ENCODE measurements at regions not wholly inside any gene's neighbourhood (a gene's known extent, or its start where the extent isn't known, plus 50 kb on each side); places are given as distances from the start of the nearest gene placed in this dataset.

DNA sequence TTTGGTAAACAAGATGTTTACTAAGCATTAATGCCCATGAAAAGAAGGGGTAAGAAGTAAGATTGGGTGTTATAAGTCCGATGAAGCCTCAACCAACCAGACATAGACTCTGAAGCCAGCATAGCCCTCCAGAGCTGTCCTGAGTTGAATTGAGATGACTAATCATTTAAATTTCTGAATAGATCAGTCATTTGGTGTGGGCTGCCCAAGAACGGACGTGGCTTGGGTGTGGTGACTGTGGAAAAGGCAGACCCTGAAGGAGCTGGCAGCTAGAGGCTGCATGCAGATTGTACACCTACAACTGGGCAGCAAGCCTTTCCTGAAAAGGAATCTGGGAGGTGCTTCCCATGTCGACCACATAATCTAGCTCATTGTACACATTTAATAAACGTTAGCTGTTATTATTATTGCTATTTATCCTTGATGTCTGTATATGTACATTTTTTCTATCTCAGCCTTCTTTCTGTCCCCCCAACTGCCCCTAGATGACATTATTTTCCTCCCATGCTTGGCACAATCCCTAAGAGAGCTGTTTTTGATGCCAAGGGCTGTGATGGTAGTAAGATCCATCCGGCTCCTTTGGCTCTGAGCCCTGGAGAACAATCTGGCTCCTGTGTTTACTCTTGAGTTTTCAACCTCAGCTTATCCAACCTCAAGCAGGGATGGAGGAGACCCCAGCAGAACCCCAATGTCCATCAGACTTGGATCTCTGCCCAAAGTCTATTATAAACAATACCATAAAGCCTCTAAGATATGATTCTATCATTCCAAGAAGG, 57.6 kb upstream of the JAG1 start:
- DNase-seq (peak in 1 of 5 donors; percentile 27), ATAC-seq (peak in 2 of 4 donors; percentile 42 to 63)
- no peaks in the 10 kb centered on the region for H3K36me3 ChIP-seq
- TF ChIP-seq POLR2A (IDR thresholded peaks at IDR 0.05) = no peak
- TF ChIP-seq, protein P1, sequence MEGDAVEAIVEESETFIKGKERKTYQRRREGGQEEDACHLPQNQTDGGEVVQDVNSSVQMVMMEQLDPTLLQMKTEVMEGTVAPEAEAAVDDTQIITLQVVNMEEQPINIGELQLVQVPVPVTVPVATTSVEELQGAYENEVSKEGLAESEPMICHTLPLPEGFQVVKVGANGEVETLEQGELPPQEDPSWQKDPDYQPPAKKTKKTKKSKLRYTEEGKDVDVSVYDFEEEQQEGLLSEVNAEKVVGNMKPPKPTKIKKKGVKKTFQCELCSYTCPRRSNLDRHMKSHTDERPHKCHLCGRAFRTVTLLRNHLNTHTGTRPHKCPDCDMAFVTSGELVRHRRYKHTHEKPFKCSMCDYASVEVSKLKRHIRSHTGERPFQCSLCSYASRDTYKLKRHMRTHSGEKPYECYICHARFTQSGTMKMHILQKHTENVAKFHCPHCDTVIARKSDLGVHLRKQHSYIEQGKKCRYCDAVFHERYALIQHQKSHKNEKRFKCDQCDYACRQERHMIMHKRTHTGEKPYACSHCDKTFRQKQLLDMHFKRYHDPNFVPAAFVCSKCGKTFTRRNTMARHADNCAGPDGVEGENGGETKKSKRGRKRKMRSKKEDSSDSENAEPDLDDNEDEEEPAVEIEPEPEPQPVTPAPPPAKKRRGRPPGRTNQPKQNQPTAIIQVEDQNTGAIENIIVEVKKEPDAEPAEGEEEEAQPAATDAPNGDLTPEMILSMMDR (IDR thresholded peaks at IDR 0.05) = no peak
- H3K9me3 ChIP-seq = peaks cover 0 to 5% (median 0%) of the 10 kb centered on the region in 12 donors
- H3K27me3 ChIP-seq = no peaks in the 10 kb centered on the region
- WGBS, 4 donors = 56 to 65% (median 62%) methylated on average over 5 to 6 of the region's 6 CpGs
- H3K4me3 ChIP-seq = no peak overlapping the region
- peaks cover 0 to 22% (median 0%) of the 10 kb centered on the region in 12 donors for H3K4me1 ChIP-seq
- intact Hi-C loops (cut with DNase I) = no loop called here
- no peak overlapping the region for H3K27ac ChIP-seq

GRCh38 chr20:10733122-10733521, 59.3 kb upstream of the JAG1 start:
- DNase-seq (no peak), ATAC-seq (no peak)
- intact Hi-C loops (cut with DNase I) = no loop called here
- Histone ChIP-seq H3K27ac (no peak overlapping the region), H3K9me3 (peaks cover 0 to 5% (median 0%) of the 10 kb centered on the region in 12 donors), H3K36me3 (no peaks in the 10 kb centered on the region), H3K27me3 (no peaks in the 10 kb centered on the region), H3K4me1 (peaks cover 0 to 22% (median 0%) of the 10 kb centered on the region in 12 donors), H3K4me3 (no peak overlapping the region)
- WGBS, 4 donors = 91 to 100% (median 98%) methylated on average over 1 of the region's 1 CpG
- TF ChIP-seq, protein P1 (IDR thresholded peaks at IDR 0.05) = no peak
- no peak for TF ChIP-seq POLR2A (IDR thresholded peaks at IDR 0.05)

DNA sequence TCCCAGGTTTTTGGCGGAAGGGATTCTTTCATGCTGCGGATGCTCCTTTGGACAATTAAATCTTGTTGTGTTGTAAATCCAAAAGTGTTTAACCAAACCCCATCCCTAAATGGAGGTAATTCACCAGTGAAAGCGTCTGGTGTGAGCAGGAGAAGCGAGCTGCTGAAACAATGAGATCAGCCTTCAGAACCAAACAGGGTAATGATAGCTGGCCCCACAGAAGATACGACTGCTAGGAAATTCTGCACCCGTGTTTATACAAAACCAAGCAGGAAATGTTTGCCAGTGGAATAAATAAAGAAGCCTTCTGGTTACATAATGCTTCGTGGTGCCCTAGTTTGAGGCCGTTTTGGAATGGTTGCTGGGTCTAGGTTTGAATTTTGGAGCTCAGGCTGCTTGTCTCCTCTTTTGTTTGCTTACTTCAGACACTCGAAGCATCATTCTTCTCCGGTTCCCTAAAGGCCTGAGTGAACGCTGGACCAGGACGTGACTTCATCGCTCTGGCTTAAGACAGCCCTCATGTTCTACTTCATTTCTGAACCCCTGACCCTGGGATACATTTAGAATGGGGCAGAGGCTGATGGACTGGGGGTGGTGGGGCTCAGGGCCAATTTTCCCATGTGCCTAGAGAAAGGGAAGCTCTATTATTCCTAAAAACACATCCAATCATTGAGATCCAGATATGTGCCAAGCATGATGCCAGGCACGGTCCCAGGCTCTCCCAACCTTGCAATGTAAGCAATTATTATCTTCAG, 61.6 kb upstream of the JAG1 start:
- peaks cover 0 to 35% (median 3%) of the 10 kb centered on the region in 12 donors for H3K4me1 ChIP-seq
- no peaks in the 10 kb centered on the region for H3K27me3 ChIP-seq
- no peaks in the 10 kb centered on the region for H3K36me3 ChIP-seq
- H3K9me3 ChIP-seq = no peaks in the 10 kb centered on the region
- DNase-seq = peak in 1 of 5 donors; percentile 25
- WGBS, 4 donors = 73 to 81% (median 77%) methylated on average over 14 of the region's 14 CpGs
- peak in 2 of 4 donors; percentile 43 to 52 for ATAC-seq
- intact Hi-C loops (cut with DNase I) = no loop called here
- TF ChIP-seq, protein P1 (IDR thresholded peaks at IDR 0.05) = no peak
- TF ChIP-seq POLR2A (IDR thresholded peaks at IDR 0.05) = no peak
- H3K4me3 ChIP-seq = no peak overlapping the region
- H3K27ac ChIP-seq = peak overlapping the region in 2 of 12 donors; percentile 1 to 32

- ATAC-seq (no peak), DNase-seq (no peak)
- peak overlapping the region in 10 of 12 donors; percentile 3 to 48 (median 37) for H3K4me3 ChIP-seq
- peak overlapping the region in 11 of 12 donors; percentile 21 to 69 (median 47) for H3K27ac ChIP-seq
- H3K36me3 ChIP-seq = no peaks in the 10 kb centered on the region
- H3K27me3 ChIP-seq = no peaks in the 10 kb centered on the region
- intact Hi-C loops (cut with DNase I) = no loop called here
- no peaks in the 10 kb centered on the region for H3K9me3 ChIP-seq
- H3K4me1 ChIP-seq = peaks cover 0 to 37% (median 7%) of the 10 kb centered on the region in 12 donors
- TF ChIP-seq, protein P1 (IDR thresholded peaks at IDR 0.05) = no peak
- no peak for TF ChIP-seq POLR2A (IDR thresholded peaks at IDR 0.05)
- 7 to 28% (median 22%) methylated on average over 1 of the region's 1 CpG for WGBS, 4 donors
Measured at GRCh38 chr20:10739134-10739533, 65.3 kb upstream of the JAG1 start.
